GM12892 (cell line): ENCODE measurements at regions not wholly inside any gene's neighbourhood (a gene's known extent, or its start where the extent isn't known, plus 50 kb on each side); places are given as distances from the start of the nearest gene placed in this dataset.

ENCODE experiments used
- POLR2A ChIP-seq: IDR thresholded peaks from 2 replicates; pipeline ENCODE4 v1.6.1; 2011; ENCODE audit warnings: low read depth, low read length, control low read depth
- POLR2AphosphoS5 ChIP-seq: IDR thresholded peaks from 2 replicates; pipeline ENCODE4 v1.6.1; 2011; ENCODE audit warnings: low read depth, low read length, control low read depth
- TAF1 ChIP-seq: IDR thresholded peaks from 2 replicates; pipeline ENCODE4 v1.6.1; 2011; ENCODE audit warnings: low read depth, mild to moderate bottlenecking, control low read depth, low read length, borderline replicate concordance

- TF ChIP-seq TAF1, result no peak
- TF ChIP-seq POLR2A, result no peak
- TF ChIP-seq POLR2AphosphoS5, result no peak
Observed at GRCh38 chr2:240358080-240358479, 77.4 kb upstream of the GPC1 start.
